ENCODE measurements at regions not wholly inside any gene's neighbourhood (a gene's known extent, or its start where the extent isn't known, plus 50 kb on each side); places are given as distances from the start of the nearest gene placed in this dataset.

DNA sequence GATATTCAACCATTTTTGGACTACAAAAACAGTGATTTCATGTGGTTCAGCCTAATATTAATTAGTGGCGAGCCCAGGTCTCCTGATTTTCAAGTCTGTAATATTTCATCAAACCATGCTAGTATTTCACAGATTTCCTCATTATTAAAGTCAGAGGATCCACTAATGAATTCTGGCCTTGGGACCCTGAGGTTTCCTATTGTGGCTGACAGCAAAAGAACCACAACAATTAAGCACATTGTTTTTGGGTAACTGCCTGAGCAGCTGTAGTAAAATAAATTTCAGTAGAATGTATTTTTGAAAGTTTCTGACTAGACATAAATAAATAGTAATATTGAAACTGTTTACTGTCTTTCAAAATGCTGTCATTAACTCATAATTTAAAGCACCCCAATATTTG is 630.7 kb upstream of the MMS22L start:
- no peak for TF ChIP-seq EZH2phosphoT487 (IDR thresholded peaks at IDR 0.05; ENCODE audit: borderline replicate concordance)
- TF ChIP-seq, protein P1, sequence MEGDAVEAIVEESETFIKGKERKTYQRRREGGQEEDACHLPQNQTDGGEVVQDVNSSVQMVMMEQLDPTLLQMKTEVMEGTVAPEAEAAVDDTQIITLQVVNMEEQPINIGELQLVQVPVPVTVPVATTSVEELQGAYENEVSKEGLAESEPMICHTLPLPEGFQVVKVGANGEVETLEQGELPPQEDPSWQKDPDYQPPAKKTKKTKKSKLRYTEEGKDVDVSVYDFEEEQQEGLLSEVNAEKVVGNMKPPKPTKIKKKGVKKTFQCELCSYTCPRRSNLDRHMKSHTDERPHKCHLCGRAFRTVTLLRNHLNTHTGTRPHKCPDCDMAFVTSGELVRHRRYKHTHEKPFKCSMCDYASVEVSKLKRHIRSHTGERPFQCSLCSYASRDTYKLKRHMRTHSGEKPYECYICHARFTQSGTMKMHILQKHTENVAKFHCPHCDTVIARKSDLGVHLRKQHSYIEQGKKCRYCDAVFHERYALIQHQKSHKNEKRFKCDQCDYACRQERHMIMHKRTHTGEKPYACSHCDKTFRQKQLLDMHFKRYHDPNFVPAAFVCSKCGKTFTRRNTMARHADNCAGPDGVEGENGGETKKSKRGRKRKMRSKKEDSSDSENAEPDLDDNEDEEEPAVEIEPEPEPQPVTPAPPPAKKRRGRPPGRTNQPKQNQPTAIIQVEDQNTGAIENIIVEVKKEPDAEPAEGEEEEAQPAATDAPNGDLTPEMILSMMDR (IDR thresholded peaks at IDR 0.05 in 2 of 3, conservative IDR thresholded peaks at IDR 0.05 in 1 of 3; ENCODE audit: borderline replicate concordance in 1 of 3, insufficient read depth in 1 of 3, low read depth in 2 of 3, low read length in 2 of 3): no peak
- TF ChIP-seq ZNF274 (IDR thresholded peaks at IDR 0.05; ENCODE audit: low read depth, low read length): no peak
- no peak for TF ChIP-seq POLR2A (IDR thresholded peaks at IDR 0.05; ENCODE audit: borderline replicate concordance, extremely low read depth, insufficient read depth, insufficient read length)
- TF ChIP-seq POLR2AphosphoS5 (IDR thresholded peaks at IDR 0.05; ENCODE audit: low read depth, low read length): no peak
- no peak for TF ChIP-seq SP1 (IDR thresholded peaks at IDR 0.05; ENCODE audit: low read depth)
- no peak for TF ChIP-seq EZH2 (IDR thresholded peaks at IDR 0.05)
- TF ChIP-seq REST (IDR thresholded peaks at IDR 0.05; ENCODE audit: low read depth): no peak
- TF ChIP-seq, protein P2, sequence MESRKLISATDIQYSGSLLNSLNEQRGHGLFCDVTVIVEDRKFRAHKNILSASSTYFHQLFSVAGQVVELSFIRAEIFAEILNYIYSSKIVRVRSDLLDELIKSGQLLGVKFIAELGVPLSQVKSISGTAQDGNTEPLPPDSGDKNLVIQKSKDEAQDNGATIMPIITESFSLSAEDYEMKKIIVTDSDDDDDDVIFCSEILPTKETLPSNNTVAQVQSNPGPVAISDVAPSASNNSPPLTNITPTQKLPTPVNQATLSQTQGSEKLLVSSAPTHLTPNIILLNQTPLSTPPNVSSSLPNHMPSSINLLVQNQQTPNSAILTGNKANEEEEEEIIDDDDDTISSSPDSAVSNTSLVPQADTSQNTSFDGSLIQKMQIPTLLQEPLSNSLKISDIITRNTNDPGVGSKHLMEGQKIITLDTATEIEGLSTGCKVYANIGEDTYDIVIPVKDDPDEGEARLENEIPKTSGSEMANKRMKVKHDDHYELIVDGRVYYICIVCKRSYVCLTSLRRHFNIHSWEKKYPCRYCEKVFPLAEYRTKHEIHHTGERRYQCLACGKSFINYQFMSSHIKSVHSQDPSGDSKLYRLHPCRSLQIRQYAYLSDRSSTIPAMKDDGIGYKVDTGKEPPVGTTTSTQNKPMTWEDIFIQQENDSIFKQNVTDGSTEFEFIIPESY (IDR thresholded peaks at IDR 0.05; ENCODE audit: extremely low read depth, insufficient replicate concordance, low read length): no peak
- no peak for TF ChIP-seq EGR1 (IDR thresholded peaks at IDR 0.05; ENCODE audit: low read depth)
- TF ChIP-seq, protein P3, sequence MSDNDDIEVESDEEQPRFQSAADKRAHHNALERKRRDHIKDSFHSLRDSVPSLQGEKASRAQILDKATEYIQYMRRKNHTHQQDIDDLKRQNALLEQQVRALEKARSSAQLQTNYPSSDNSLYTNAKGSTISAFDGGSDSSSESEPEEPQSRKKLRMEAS (IDR thresholded peaks at IDR 0.05): no peak
- TF ChIP-seq TCF7L2 (IDR thresholded peaks at IDR 0.05; ENCODE audit: borderline replicate concordance, extremely low read depth, insufficient read depth, insufficient read length): no peak
- TF ChIP-seq SRF (IDR thresholded peaks at IDR 0.05; ENCODE audit: low read depth): no peak

Measured in HCT116 (cell line).